Activated CD8-positive, alpha-beta memory T cell treated with anti-CD3 and anti-CD28 coated beads, Interleukin-2, amount 50 U/mL, for 1 hour (primary cell): ENCODE measurements at regions not wholly inside any gene's neighbourhood (a gene's known extent, or its start where the extent isn't known, plus 50 kb on each side); places are given as distances from the start of the nearest gene placed in this dataset.
"Not testable (repeated sequence)": the region's sequence is repeated elsewhere in the genome, so short reads cannot be mapped to it uniquely, and the experiment has no call there.

ENCODE experiments used
- DNase-seq: peaks from one replicate; pipeline ENCODE4 v3.0.0-alpha.2; 2020; ENCODE audit errors: extremely low read depth

GRCh38 chr3:125697979-125698640 lies 102.8 kb upstream of the OSBPL11 start:
- DNase-seq = not testable (repeated sequence)

DNA sequence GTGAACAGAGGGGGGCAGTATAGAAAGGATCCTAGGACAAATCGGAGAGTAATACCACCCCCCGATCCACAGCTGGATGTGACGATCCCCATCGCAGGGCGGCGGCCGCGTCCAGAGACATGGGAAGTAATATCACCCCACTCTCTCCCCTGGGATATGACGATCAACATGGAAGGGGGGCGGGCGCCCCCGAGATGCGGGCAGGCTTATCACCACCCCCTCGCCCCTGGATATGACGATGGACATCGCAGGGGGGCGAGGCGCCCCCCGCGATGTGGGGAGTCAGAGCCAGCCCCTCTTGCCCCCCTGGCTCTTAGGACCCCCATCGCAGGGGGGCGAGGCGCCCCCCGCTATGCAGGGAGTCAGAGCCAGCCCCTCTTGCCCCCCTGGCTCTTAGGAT lies 120.4 kb upstream of the OSBPL11 start:
- DNase-seq = no peak

GRCh38 chr3:125732151-125732550 lies 136.9 kb upstream of the OSBPL11 start:
- DNase-seq = not testable (repeated sequence)

GRCh38 chr3:125741991-125742718 lies 146.9 kb upstream of the OSBPL11 start:
- DNase-seq = not testable (repeated sequence)

- DNase-seq = not testable (repeated sequence)
These were observed 147.5 kb upstream of the OSBPL11 start for GRCh38 chr3:125742845-125743244.

GRCh38 chr3:125757050-125757449 lies 161.8 kb upstream of the OSBPL11 start:
- not testable (repeated sequence) for DNase-seq

DNA sequence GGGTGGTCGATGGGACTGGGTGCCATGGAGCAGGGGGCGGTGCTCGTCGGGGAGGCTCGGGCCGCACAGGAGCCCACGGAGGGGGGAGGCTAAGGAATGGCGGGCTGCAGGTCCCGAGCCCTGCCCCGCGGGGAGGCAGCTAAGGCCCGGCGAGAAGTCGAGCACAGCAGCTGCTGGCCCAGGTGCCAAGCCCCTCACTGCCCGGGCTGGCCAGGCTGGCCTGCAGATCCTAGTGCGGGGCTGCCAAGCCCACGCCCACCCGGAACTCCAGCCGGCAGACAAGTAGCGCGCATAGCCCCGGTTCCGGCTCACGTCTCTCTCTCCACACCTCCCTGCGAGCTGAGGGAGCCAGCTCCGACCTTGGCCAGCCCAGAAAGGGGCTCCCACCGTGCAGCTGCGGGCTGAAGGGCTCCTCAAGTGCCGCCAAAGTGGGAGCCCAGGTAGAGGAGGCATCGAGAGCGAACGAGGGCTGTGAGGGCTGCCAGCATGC lies 163.4 kb upstream of the OSBPL11 start:
- DNase-seq = not testable (repeated sequence)

DNA sequence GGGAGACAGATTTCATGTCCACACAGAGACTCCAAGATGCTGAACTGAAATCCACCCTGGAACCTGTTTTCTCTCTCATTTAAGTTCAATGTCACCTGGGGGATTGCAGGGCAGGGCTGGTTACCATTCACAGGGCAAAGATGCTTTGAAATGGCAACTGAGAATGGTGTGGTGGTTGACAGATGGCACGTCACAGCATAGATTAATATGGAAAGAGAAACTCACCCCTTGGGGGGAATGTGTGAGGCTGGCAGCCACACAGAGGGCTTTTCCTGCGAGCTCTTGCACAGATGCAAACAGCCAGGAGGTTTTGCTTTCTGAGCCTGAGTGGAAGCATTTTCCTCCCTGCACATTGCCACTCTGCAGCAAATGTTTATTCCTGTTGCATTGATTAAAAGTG lies 167.3 kb upstream of the OSBPL11 start:
- DNase-seq = not testable (repeated sequence)

DNA sequence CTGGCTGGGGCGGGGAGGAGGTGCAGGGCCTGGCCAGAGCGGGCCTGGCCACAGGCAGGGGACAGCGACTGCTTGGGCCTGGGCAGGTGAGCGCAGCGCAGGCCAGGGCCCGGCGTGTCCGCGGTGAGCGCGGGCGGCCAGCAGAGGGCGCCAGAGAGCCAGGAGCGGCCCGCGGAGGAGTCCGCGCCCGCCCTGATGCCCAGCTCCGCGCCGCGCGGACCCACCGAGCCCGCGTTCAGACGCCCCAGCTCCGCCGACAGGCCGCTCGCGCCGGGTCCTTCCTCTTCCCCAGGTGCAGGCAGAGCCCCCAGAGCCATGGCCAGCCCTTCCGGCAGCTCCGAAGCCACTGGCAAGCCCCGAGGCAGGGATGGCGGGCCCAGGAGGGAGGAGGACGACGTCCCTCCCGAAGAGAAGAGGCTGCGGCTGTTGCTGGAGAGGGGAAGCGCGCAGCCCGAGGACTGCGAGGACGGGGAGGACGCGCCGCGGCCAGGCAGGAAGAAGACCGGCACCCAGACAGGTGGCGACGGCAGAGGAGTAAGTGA lies 171.1 kb upstream of the OSBPL11 start:
- not testable (repeated sequence) for DNase-seq

DNA sequence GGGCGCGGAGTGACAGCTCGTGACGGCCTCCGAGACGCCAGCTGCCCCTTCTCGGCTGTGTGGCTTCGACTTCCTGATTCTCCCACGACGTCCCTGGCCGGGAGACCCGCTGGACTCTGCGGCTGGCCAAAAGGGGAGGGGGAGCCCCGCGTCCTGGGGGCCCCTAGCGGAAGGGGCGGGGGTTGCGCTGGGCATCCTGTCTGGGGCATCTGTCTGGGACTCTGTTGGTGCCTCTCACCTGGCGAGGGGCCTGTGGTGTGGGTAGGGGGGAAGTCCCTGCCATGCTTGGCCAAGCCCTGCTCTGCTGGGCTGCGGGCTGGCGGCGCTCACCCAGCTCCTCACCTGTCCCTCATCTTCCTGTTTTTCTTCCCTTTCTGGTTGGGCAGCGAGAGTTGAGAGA lies 171.6 kb upstream of the OSBPL11 start:
- not testable (repeated sequence) for DNase-seq

- DNase-seq = no peak
These were observed 172.3 kb upstream of the OSBPL11 start for GRCh38 chr3:125767641-125768040.

- DNase-seq = not testable (repeated sequence)
These were observed 173.5 kb upstream of the OSBPL11 start for GRCh38 chr3:125768821-125769220.

GRCh38 chr3:125771506-125771905 lies 176.2 kb upstream of the OSBPL11 start:
- not testable (repeated sequence) for DNase-seq

DNA sequence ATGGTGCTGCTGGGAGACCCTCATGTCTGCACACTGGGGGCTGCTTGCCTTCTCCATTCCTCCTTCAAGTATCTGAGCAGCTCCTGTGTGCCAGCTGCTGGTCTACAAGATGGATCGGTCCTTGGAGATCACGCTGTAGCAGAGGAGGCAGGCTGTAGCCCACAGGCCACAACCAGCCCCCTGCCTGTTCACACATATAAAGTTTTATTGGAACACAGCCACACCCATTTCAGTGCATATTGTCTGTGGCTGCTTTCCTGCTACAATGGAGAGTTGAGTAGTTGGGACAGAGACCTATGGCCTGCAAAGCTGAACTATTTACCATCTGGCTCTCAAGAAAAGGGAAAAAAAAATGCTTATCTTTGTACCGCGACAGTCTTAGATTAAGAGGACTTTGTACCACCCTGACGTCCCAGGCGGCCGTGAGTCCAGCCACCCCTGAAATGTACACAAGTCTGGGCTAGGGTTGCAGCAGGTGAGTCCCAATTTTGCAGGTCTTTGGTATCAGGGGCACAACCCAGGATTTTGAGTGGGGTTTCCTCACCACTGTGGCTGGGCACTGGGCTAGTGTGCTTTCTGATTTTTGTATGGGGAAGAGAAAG lies 179.2 kb upstream of the OSBPL11 start:
- DNase-seq = not testable (repeated sequence)

DNA sequence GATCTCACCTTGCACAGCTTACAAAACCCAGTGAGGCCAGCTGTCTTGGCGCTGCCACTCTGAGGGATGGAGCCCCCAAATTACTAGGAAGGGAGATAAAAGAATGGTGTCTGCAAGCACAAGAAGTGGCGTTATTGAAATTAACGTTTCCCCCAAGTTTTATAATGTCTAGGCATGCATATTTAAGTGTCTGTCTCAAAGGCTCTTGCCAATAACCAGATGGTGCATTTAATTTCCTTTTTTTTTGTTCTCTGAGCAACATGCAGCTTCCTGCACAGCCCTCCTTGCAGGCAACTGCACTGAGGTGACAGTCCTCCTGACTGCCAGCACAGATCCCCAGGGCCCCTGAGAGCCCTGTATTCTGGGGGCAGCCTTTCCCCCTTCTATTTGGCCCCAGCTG lies 179.8 kb upstream of the OSBPL11 start:
- not testable (repeated sequence) for DNase-seq

DNA sequence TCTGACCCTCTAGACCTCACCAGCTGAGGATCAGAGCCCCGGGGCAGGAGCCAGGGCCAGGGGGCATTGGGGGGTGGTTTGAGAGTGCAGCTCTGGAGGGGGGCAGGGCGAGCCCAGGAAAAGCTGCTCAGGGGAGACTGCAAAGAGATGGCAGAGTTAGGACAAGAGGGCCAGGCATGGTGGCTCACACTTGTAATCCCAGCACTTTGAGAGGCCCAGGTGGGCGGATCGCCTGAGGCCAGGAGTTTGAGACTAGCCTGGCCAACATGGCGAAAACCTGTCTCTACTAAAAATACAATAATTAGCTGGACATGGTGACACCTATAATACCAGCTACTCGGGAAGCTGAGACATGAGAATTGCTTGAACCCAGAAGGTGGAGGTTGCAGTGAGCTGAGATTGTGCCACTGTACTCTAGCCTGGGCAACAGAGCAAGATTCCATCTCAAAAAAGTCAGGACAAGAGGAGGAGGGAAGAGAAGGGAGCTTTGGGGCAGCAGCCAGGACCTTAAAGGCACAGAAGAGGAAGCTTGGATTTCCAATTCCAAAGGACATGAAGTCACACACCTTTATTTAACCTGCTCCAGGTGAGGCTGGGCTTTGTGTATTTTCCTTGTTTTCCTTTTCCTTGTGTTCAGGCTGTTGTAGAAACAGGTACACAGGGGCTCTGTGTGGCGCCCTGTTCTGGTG lies 180.5 kb upstream of the OSBPL11 start:
- DNase-seq = not testable (repeated sequence)

DNA sequence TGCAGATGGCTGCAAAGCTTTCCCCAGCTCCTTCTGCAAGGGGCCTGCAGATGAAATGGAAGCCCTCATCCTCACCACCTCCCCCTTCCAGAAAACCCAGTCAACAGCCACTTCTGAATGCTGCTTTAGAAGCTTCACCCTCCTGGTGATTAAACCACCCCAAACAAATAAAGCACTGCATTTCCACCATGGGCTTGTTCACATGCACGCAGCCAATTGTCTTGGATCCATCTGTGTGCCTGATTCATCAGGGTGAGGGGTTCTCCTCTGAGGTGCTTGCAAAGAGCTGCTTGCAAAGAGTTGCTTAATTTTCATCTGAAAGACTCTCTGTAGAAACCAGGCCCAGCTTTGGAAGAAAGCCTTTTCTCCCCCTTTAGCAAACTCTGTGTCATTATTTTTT lies 184.0 kb upstream of the OSBPL11 start:
- DNase-seq = not testable (repeated sequence)

- not testable (repeated sequence) for DNase-seq
These were observed 184.6 kb upstream of the OSBPL11 start for GRCh38 chr3:125779918-125780317.

DNA sequence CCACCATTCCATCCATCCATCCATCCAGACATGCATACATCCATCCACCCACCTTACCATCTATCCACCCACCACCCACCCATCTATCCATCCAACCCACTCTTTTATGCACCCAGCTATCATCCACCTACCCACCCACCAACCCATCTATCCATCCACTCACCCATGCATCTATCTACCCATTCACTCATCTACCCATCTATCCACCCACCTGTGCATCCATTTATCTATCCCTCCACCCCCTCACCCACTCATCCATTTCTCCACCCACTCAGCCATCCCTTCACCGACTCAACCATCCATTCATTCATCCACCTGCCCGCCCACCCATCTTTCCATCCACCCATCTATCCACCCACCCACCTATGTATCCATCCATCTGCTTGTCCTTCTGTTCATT lies 186.4 kb upstream of the OSBPL11 start:
- not testable (repeated sequence) for DNase-seq

DNA sequence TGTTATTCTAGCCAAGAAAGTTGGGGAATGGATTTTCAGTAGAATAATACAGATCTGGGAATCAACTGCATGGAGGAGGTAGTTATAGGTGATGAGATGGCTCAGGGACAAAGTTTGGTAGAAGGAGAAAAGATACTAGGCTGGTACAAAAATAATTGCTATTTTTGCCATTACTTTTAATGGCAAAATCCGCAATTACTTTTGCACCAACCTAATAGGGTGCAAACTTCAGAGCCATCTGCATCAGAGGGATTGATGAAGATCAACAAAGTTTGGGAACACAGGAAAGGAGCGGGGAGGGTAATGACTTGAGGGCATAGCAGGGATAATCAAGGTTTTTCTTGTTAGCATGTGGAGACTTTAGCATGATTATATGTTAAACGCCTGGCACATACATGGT lies 178.7 kb upstream of the ROPN1B start:
- not testable (repeated sequence) for DNase-seq

- DNase-seq = not testable (repeated sequence)
These were observed 178.0 kb upstream of the ROPN1B start for GRCh38 chr3:125791021-125791420.

GRCh38 chr3:125810010-125810409 lies 159.0 kb upstream of the ROPN1B start:
- not testable (repeated sequence) for DNase-seq
